HCT116 (cell line): ENCODE measurements at regions not wholly inside any gene's neighbourhood (a gene's known extent, or its start where the extent isn't known, plus 50 kb on each side); places are given as distances from the start of the nearest gene placed in this dataset.
A peak's percentile ranks its signal among the peaks of the same experiment; 100 is the strongest.

Experiments
- ATAC-seq: fragments of 200-7000 bp; cut with Tn5 transposase; 2 replicates; pipeline ENCODE4 v1.9.1; 2020; ENCODE audit warnings: mild to moderate bottlenecking, moderate library complexity
- BruUV-seq: library from RNA; stranded (reverse); fragments of 400-500 nt; replicated peaks from 2 replicates; lab custom pipeline; 2021; lab: Mats Ljungman, UMichigan
- CTCF ChIA-PET: fragments of 300-600 bp; sonication (Branson Sonifier 250); formaldehyde crosslinking; loops from one replicate; lab custom pipeline; 2021; ENCODE audit warnings: antibody characterized with exemption; lab: Charles Lee
- POLR2A ChIA-PET: fragments of 300-600, 350-600 bp; sonication (Branson Sonifier 250); formaldehyde crosslinking; loops from one replicate; lab custom pipeline; 2021; ENCODE audit warnings: antibody characterized with exemption; lab: Charles Lee
- RAD21 ChIA-PET, 2 experiments: fragments of 300-600 bp; sonication (Branson Sonifier 250); formaldehyde crosslinking; loops; one replicate each; lab custom pipeline; 2023; ENCODE audit warnings: low total read pairs in 2 of 2; ENCODE audit not compliant: uncharacterized antibody in 2 of 2, unreplicated experiment in 2 of 2, low non-redundant PET in 1 of 2; lab: Charles Lee
- DNase-seq: peaks from one replicate; pipeline ENCODE4 v3.0.0-alpha.2; 2010; ENCODE audit warnings: low read depth, low spot score
- H2AFZ ChIP-seq: fragments of 200-600 bp; shearing (Covaris generic), sonication (generic); 2 replicates; pipeline ENCODE4 v1.6.1; 2017; ENCODE audit warnings: low read depth, mixed run types, mixed read lengths, antibody characterized with exemption, low read length; ENCODE audit not compliant: poor library complexity, severe bottlenecking
- H3K27ac ChIP-seq: 2 replicates; pipeline ENCODE4 v1.5.1; 2012; ENCODE audit warnings: low read depth, low read length
- H3K27me3 ChIP-seq: fragments of 200-600 bp; sonication (generic); 2 replicates; pipeline ENCODE4 v1.6.1; 2016; ENCODE audit warnings: mixed run types, low read length, mixed read lengths; ENCODE audit not compliant: insufficient read depth
- H3K36me3 ChIP-seq, 2 experiments: fragments of 200-500 bp in 1 of 2; fragments of 200-600 bp in 1 of 2; sonication (Bioruptor generic) in 1 of 2; sonication (generic) in 1 of 2; 2 replicates each; pipeline versions ENCODE4 v1.5.1 to v1.6.1; 2014 to 2016; ENCODE audit warnings: low read length in 2 of 2, inconsistent platforms in 1 of 2, mixed read lengths in 1 of 2, mixed run types in 1 of 2; ENCODE audit not compliant: insufficient read depth in 2 of 2, control insufficient read depth in 1 of 2
- H3K4me1 ChIP-seq, 2 experiments: fragments of 200-600 bp in 1 of 2; sonication (generic) in 1 of 2; 2 replicates each; pipeline versions ENCODE4 v1.5.1 to v1.6.1; 2012 to 2017; ENCODE audit warnings: low read length in 2 of 2, inconsistent platforms in 1 of 2, mild to moderate bottlenecking in 1 of 2, mixed read lengths in 1 of 2, mixed run types in 1 of 2, moderate library complexity in 1 of 2; ENCODE audit not compliant: insufficient read depth in 2 of 2, control insufficient read depth in 1 of 2
- H3K4me2 ChIP-seq: fragments of 200-600 bp; sonication (generic); 2 replicates; pipeline ENCODE4 v1.6.1; 2017; ENCODE audit warnings: mixed run types, low read length, mixed read lengths
- H3K4me3 ChIP-seq, 2 experiments: fragments of 200-600 bp in 1 of 2; sonication (generic) in 1 of 2; replicated peaks in 1 of 2; 2 replicates each; pipeline ENCODE4 v1.5.1; 2011 to 2016; ENCODE audit warnings: low read length in 2 of 2, control low read depth in 1 of 2, low read depth in 1 of 2, mild to moderate bottlenecking in 1 of 2, mixed read lengths in 1 of 2, mixed run types in 1 of 2
- H3K79me2 ChIP-seq: fragments of 200-600 bp; sonication (generic); 2 replicates; pipeline ENCODE4 v1.6.1; 2017; ENCODE audit warnings: mild to moderate bottlenecking, mixed run types, low read length, moderate library complexity, mixed read lengths; ENCODE audit not compliant: insufficient read depth
- H3K9ac ChIP-seq: fragments of 200-600 bp; sonication (generic); 2 replicates; pipeline ENCODE4 v1.6.1; 2016; ENCODE audit warnings: low read length, mixed read lengths
- H3K9me2 ChIP-seq: fragments of 200-600 bp; sonication (generic), shearing (Covaris generic); 2 replicates; pipeline ENCODE4 v1.6.1; 2017; ENCODE audit warnings: mixed run types, mild to moderate bottlenecking, moderate library complexity; ENCODE audit not compliant: insufficient read depth
- H3K9me3 ChIP-seq, 2 experiments: fragments of 200-500 bp in 1 of 2; fragments of 200-600 bp in 1 of 2; sonication (Bioruptor generic) in 1 of 2; sonication (generic) in 1 of 2; 2 replicates each; pipeline ENCODE4 v1.6.1; 2014 to 2017; ENCODE audit warnings: low read length in 2 of 2, mixed read lengths in 2 of 2, inconsistent platforms in 1 of 2, low read depth in 1 of 2, mild to moderate bottlenecking in 1 of 2, mixed run types in 1 of 2, moderate library complexity in 1 of 2; ENCODE audit not compliant: control insufficient read depth in 1 of 2, insufficient read depth in 1 of 2
- H4K20me1 ChIP-seq: fragments of 200-600 bp; sonication (generic), shearing (Covaris generic); 2 replicates; pipeline ENCODE4 v1.6.1; 2017; ENCODE audit warnings: mixed run types, mild to moderate bottlenecking, moderate library complexity; ENCODE audit not compliant: insufficient read depth
- CEBPB ChIP-seq: IDR thresholded peaks from 2 replicates; pipeline ENCODE4 v1.6.1; 2012; ENCODE audit warnings: low read depth
- POLR2A ChIP-seq: IDR thresholded peaks from 2 replicates; pipeline ENCODE4 v1.7.0; 2011; ENCODE audit warnings: borderline replicate concordance; ENCODE audit not compliant: insufficient read depth, insufficient read length; ENCODE audit errors: extremely low read depth
- RAD21 ChIP-seq: IDR thresholded peaks from 2 replicates; pipeline ENCODE4 v1.6.1; 2012; ENCODE audit warnings: low read depth, mild to moderate bottlenecking
- SIN3A ChIP-seq: IDR thresholded peaks from 2 replicates; pipeline ENCODE4 v1.6.1; 2012; ENCODE audit warnings: low read depth
- SP1 ChIP-seq: IDR thresholded peaks from 2 replicates; pipeline ENCODE4 v1.6.1; 2012; ENCODE audit warnings: low read depth
- SRF ChIP-seq: IDR thresholded peaks from 2 replicates; pipeline ENCODE4 v1.6.1; 2012; ENCODE audit warnings: low read depth
- YY1 ChIP-seq: IDR thresholded peaks from 2 replicates; pipeline ENCODE4 v1.6.1; 2011; ENCODE audit warnings: low read length, low read depth, moderate library complexity, mild to moderate bottlenecking; ENCODE audit not compliant: insufficient replicate concordance; ENCODE audit errors: extremely low read depth
- ZFX ChIP-seq: fragments of 450-650 bp; IDR thresholded peaks from 2 replicates; pipeline ENCODE4 v1.6.1; 2017
- intact Hi-C: fragments of 100-400 bp; cut with micrococcal nuclease; formaldehyde crosslinking; loops from 2 replicates; pipeline ENCODE4 v1.10.0; 2022
- TF ChIP-seq, protein P1 (sequence below), 3 experiments: fragments of 200-600 bp in 1 of 3; sonication (generic) in 1 of 3; IDR thresholded peaks in 2 of 3; conservative IDR thresholded peaks in 1 of 3; 2 replicates each; pipeline ENCODE4 v1.5.1; 2012 to 2017; ENCODE audit warnings: low read depth in 2 of 3, low read length in 2 of 3, antibody characterized with exemption in 1 of 3, borderline replicate concordance in 1 of 3, control low read depth in 1 of 3, mild to moderate bottlenecking in 1 of 3, mixed read lengths in 1 of 3, mixed run types in 1 of 3, moderate library complexity in 1 of 3; ENCODE audit not compliant: insufficient read depth in 1 of 3
- TF ChIP-seq, protein P2 (sequence below): IDR thresholded peaks from 2 replicates; pipeline ENCODE4 v1.6.1; 2012

DNA sequence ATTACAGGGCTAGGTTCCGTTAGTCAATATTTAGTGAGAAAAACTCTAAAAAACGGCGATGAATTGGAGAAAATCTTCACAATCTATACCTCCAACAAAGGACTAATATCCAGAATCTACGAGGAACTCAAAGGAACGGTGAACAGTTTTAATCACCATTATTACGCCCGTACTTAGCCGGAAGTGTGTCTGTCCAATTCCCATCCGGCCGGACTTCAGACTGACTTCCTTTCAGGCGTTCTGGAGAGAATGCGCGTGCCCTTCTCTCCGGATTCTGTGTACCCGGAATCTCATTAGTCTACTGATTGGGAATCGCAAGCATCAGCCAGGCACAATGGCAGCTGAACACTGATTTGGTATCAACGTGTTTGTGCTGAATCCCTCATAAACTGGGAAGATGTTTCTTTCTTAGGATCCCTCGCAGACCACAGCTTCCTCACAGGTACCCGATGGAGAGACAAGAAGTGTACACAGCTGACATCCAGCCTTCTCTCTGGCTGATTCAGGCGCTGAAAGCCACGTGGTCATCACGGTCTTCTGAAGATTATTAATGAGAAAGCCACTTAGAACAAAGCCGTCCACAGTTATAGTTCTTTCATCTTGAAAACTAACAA, 239.9 kb downstream of the ZNF516 start:
- no peaks in the 10 kb centered on the region for H3K79me2 ChIP-seq
- no peaks in the 10 kb centered on the region for H4K20me1 ChIP-seq
- H3K9me2 ChIP-seq: no peaks in the 10 kb centered on the region
- no peaks in the 10 kb centered on the region for H3K4me1 ChIP-seq
- no peak overlapping the region for H3K9ac ChIP-seq
- POLR2A ChIA-PET: no interaction called here
- intact Hi-C loops: loop anchor here (5.0 kb wide), 1 partner anchor 1603 kb away; no protein-coding TSS in a partner anchor
- H3K4me2 ChIP-seq: peak overlapping the region; percentile 39
- H2AFZ ChIP-seq: no peak overlapping the region
- DNase-seq (peak; percentile 12), ATAC-seq (peak; percentile 65; the same call in 1 of the 2 replicates)
- RAD21 ChIA-PET: no interaction called here
- peak overlapping the region; percentile 41 to 44 for H3K4me3 ChIP-seq
- H3K36me3 ChIP-seq: no peaks in the 10 kb centered on the region
- CTCF ChIA-PET: no interaction called here
- no peak overlapping the region for H3K27ac ChIP-seq
- no TSS peak for BruUV-seq
- no peak for TF ChIP-seq ZFX
- no peak for TF ChIP-seq SP1
- TF ChIP-seq POLR2A: peak; percentile 49
- TF ChIP-seq, protein P1, sequence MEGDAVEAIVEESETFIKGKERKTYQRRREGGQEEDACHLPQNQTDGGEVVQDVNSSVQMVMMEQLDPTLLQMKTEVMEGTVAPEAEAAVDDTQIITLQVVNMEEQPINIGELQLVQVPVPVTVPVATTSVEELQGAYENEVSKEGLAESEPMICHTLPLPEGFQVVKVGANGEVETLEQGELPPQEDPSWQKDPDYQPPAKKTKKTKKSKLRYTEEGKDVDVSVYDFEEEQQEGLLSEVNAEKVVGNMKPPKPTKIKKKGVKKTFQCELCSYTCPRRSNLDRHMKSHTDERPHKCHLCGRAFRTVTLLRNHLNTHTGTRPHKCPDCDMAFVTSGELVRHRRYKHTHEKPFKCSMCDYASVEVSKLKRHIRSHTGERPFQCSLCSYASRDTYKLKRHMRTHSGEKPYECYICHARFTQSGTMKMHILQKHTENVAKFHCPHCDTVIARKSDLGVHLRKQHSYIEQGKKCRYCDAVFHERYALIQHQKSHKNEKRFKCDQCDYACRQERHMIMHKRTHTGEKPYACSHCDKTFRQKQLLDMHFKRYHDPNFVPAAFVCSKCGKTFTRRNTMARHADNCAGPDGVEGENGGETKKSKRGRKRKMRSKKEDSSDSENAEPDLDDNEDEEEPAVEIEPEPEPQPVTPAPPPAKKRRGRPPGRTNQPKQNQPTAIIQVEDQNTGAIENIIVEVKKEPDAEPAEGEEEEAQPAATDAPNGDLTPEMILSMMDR (IDR thresholded peaks at IDR 0.05 in 2 of 3, conservative IDR thresholded peaks at IDR 0.05 in 1 of 3; ENCODE audit: borderline replicate concordance in 1 of 3, insufficient read depth in 1 of 3, low read depth in 2 of 3, low read length in 2 of 3): no peak
- TF ChIP-seq, all 23 proteins: peak for 1
- H3K27me3 ChIP-seq: peaks cover 18% of the 10 kb centered on the region; the same call in 1 of the 2 replicates
- H3K9me3 ChIP-seq: no peaks in the 10 kb centered on the region

DNA sequence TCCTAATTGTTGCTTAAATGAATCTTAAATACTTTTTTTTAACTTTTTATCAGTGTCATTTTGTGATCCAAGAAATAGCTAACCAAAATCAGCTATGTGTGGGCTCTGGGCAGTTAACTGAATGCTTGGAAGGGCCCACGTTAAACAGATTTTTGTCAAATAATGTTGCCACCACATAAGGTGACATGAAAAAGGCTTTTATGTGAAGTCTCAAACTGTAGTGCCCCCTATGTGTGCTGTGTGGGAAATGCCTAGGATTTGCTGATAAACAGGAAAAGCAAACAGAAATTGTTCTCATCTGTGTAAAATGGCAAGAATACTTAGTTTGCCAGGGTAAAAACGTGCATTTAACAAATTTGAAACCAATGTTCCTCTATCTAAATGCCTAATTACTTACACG, 242.2 kb downstream of the ZNF516 start:
- intact Hi-C loops: no loop called here
- Histone ChIP-seq H3K9me2 (no peaks in the 10 kb centered on the region), H3K9me3 (no peaks in the 10 kb centered on the region)
- TF ChIP-seq SIN3A (no peak), YY1 (no peak), SRF (no peak), RAD21 (peak; percentile 51; the same call in 1 of the 2 replicates), CEBPB (no peak)
- TF ChIP-seq, protein P1 (IDR thresholded peaks at IDR 0.05 in 2 of 3, conservative IDR thresholded peaks at IDR 0.05 in 1 of 3; ENCODE audit: borderline replicate concordance in 1 of 3, insufficient read depth in 1 of 3, low read depth in 2 of 3, low read length in 2 of 3): peak; percentile 23 to 75 (median 64); a peak in 4 of 6 replicates
- TF ChIP-seq, protein P2, sequence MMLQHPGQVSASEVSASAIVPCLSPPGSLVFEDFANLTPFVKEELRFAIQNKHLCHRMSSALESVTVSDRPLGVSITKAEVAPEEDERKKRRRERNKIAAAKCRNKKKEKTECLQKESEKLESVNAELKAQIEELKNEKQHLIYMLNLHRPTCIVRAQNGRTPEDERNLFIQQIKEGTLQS: no peak
- TF ChIP-seq, all 23 proteins: peak for 2
- RAD21 ChIA-PET: no interaction called here
- DNase-seq (peak; percentile 23), ATAC-seq (peak; percentile 47)
- no TSS peak for BruUV-seq
- Histone ChIP-seq H4K20me1 (no peaks in the 10 kb centered on the region), H3K4me1 (no peaks in the 10 kb centered on the region), H3K4me2 (no peak overlapping the region), H3K79me2 (no peaks in the 10 kb centered on the region), H3K36me3 (no peaks in the 10 kb centered on the region), H3K27ac (no peak overlapping the region), H3K4me3 (no peak overlapping the region), H3K27me3 (peaks cover 23% of the 10 kb centered on the region), H2AFZ (no peak overlapping the region), H3K9ac (no peak overlapping the region)
- POLR2A ChIA-PET: no interaction called here
- CTCF ChIA-PET: interaction anchor here (1.2 to 1.5 kb wide), 2 partner anchors 54 to 1601 kb away, joined by 4 to 6 read pairs; no protein-coding TSS in a partner anchor
